ENCODE measurements at regions not wholly inside any gene's neighbourhood (a gene's known extent, or its start where the extent isn't known, plus 50 kb on each side); places are given as distances from the start of the nearest gene placed in this dataset.
"Not testable (repeated sequence)": the region's sequence is repeated elsewhere in the genome, so short reads cannot be mapped to it uniquely, and the experiment has no call there.

- no peak overlapping the region for H3K9ac ChIP-seq (ENCODE audit: low read depth in 1 of 2, low read length in 2 of 2)
- no peaks in the 10 kb centered on the region for H3K9me3 ChIP-seq (ENCODE audit: control insufficient read depth in 1 of 2, low read length in 2 of 2)
- no peak overlapping the region for H3K27ac ChIP-seq (ENCODE audit: low read depth, low read length)
- no peaks in the 10 kb centered on the region for H3K4me1 ChIP-seq (ENCODE audit: control insufficient read depth in 1 of 2, insufficient read depth in 2 of 2, low read length in 2 of 2)
- no peak overlapping the region for H3K4me3 ChIP-seq (ENCODE audit: low read depth in 1 of 2, low read length in 2 of 2)
- H3K36me3 ChIP-seq (ENCODE audit: control insufficient read depth in 1 of 2, insufficient read depth in 2 of 2, low read length in 2 of 2), result no peaks in the 10 kb centered on the region
- no peaks in the 10 kb centered on the region for H3K27me3 ChIP-seq (ENCODE audit: control insufficient read depth in 1 of 2, insufficient read depth in 2 of 2, low read length in 2 of 2)
Observed at GRCh38 chr19:32070101-32070500, 275.3 kb upstream of the ZNF507 start.

- Histone ChIP-seq H3K4me3 (ENCODE audit: low read depth in 1 of 2, low read length in 2 of 2) (no peak overlapping the region), H3K27ac (ENCODE audit: low read depth, low read length) (no peak overlapping the region), H3K9me3 (ENCODE audit: control insufficient read depth in 1 of 2, low read length in 2 of 2) (no peaks in the 10 kb centered on the region), H3K9ac (ENCODE audit: low read depth in 1 of 2, low read length in 2 of 2) (no peak overlapping the region), H3K27me3 (ENCODE audit: control insufficient read depth in 1 of 2, insufficient read depth in 2 of 2, low read length in 2 of 2) (no peaks in the 10 kb centered on the region), H3K4me1 (ENCODE audit: control insufficient read depth in 1 of 2, insufficient read depth in 2 of 2, low read length in 2 of 2) (no peaks in the 10 kb centered on the region), H3K36me3 (ENCODE audit: control insufficient read depth in 1 of 2, insufficient read depth in 2 of 2, low read length in 2 of 2) (no peaks in the 10 kb centered on the region)
Observed at GRCh38 chr19:32082028-32082427, 263.4 kb upstream of the ZNF507 start.

- H3K36me3 ChIP-seq (ENCODE audit: control insufficient read depth in 1 of 2, insufficient read depth in 2 of 2, low read length in 2 of 2); H3K4me1 ChIP-seq (ENCODE audit: control insufficient read depth in 1 of 2, insufficient read depth in 2 of 2, low read length in 2 of 2); H3K9me3 ChIP-seq (ENCODE audit: control insufficient read depth in 1 of 2, low read length in 2 of 2); H3K9ac ChIP-seq (ENCODE audit: low read depth in 1 of 2, low read length in 2 of 2); H3K4me3 ChIP-seq (ENCODE audit: low read depth in 1 of 2, low read length in 2 of 2); H3K27me3 ChIP-seq (ENCODE audit: control insufficient read depth in 1 of 2, insufficient read depth in 2 of 2, low read length in 2 of 2); H3K27ac ChIP-seq (ENCODE audit: low read depth, low read length): not testable (repeated sequence)
Observed at GRCh38 chr19:32084756-32085363, 260.6 kb upstream of the ZNF507 start.

- no peaks in the 10 kb centered on the region for H3K27me3 ChIP-seq (ENCODE audit: control insufficient read depth in 1 of 2, insufficient read depth in 2 of 2, low read length in 2 of 2)
- H3K4me1 ChIP-seq (ENCODE audit: control insufficient read depth in 1 of 2, insufficient read depth in 2 of 2, low read length in 2 of 2), result no peaks in the 10 kb centered on the region
- no peaks in the 10 kb centered on the region for H3K36me3 ChIP-seq (ENCODE audit: control insufficient read depth in 1 of 2, insufficient read depth in 2 of 2, low read length in 2 of 2)
- no peak overlapping the region for H3K9ac ChIP-seq (ENCODE audit: low read depth in 1 of 2, low read length in 2 of 2)
- H3K27ac ChIP-seq (ENCODE audit: low read depth, low read length), result no peak overlapping the region
- no peak overlapping the region for H3K4me3 ChIP-seq (ENCODE audit: low read depth in 1 of 2, low read length in 2 of 2)
- no peaks in the 10 kb centered on the region for H3K9me3 ChIP-seq (ENCODE audit: control insufficient read depth in 1 of 2, low read length in 2 of 2)
Observed at GRCh38 chr19:32091241-32091640, 254.2 kb upstream of the ZNF507 start.

- H3K4me1 ChIP-seq (ENCODE audit: control insufficient read depth in 1 of 2, insufficient read depth in 2 of 2, low read length in 2 of 2), result no peaks in the 10 kb centered on the region
- no peak overlapping the region for H3K9ac ChIP-seq (ENCODE audit: low read depth in 1 of 2, low read length in 2 of 2)
- no peaks in the 10 kb centered on the region for H3K9me3 ChIP-seq (ENCODE audit: control insufficient read depth in 1 of 2, low read length in 2 of 2)
- no peaks in the 10 kb centered on the region for H3K36me3 ChIP-seq (ENCODE audit: control insufficient read depth in 1 of 2, insufficient read depth in 2 of 2, low read length in 2 of 2)
- H3K27ac ChIP-seq (ENCODE audit: low read depth, low read length), result no peak overlapping the region
- H3K4me3 ChIP-seq (ENCODE audit: low read depth in 1 of 2, low read length in 2 of 2), result no peak overlapping the region
- no peaks in the 10 kb centered on the region for H3K27me3 ChIP-seq (ENCODE audit: control insufficient read depth in 1 of 2, insufficient read depth in 2 of 2, low read length in 2 of 2)
Observed at GRCh38 chr19:32097011-32097410, 248.4 kb upstream of the ZNF507 start.

GRCh38 chr19:32097620-32098019 is 247.8 kb upstream of the ZNF507 start:
- Histone ChIP-seq H3K4me3 (ENCODE audit: low read depth in 1 of 2, low read length in 2 of 2) (no peak overlapping the region), H3K9ac (ENCODE audit: low read depth in 1 of 2, low read length in 2 of 2) (no peak overlapping the region), H3K27me3 (ENCODE audit: control insufficient read depth in 1 of 2, insufficient read depth in 2 of 2, low read length in 2 of 2) (no peaks in the 10 kb centered on the region), H3K36me3 (ENCODE audit: control insufficient read depth in 1 of 2, insufficient read depth in 2 of 2, low read length in 2 of 2) (no peaks in the 10 kb centered on the region), H3K9me3 (ENCODE audit: control insufficient read depth in 1 of 2, low read length in 2 of 2) (no peaks in the 10 kb centered on the region), H3K27ac (ENCODE audit: low read depth, low read length) (no peak overlapping the region), H3K4me1 (ENCODE audit: control insufficient read depth in 1 of 2, insufficient read depth in 2 of 2, low read length in 2 of 2) (no peaks in the 10 kb centered on the region)

GRCh38 chr19:32098968-32099367 is 246.4 kb upstream of the ZNF507 start:
- H3K4me1 ChIP-seq (ENCODE audit: control insufficient read depth in 1 of 2, insufficient read depth in 2 of 2, low read length in 2 of 2), result no peaks in the 10 kb centered on the region
- no peak overlapping the region for H3K27ac ChIP-seq (ENCODE audit: low read depth, low read length)
- H3K9me3 ChIP-seq (ENCODE audit: control insufficient read depth in 1 of 2, low read length in 2 of 2), result no peaks in the 10 kb centered on the region

GRCh38 chr19:32101206-32101605 is 244.2 kb upstream of the ZNF507 start:
- no peak overlapping the region for H3K9ac ChIP-seq (ENCODE audit: low read depth in 1 of 2, low read length in 2 of 2)
- no peak overlapping the region for H3K27ac ChIP-seq (ENCODE audit: low read depth, low read length)

More at GRCh38 chr19:32098968-32099367, 246.4 kb upstream of the ZNF507 start:
- Histone ChIP-seq H3K4me3 (ENCODE audit: low read depth in 1 of 2, low read length in 2 of 2) (no peak overlapping the region), H3K36me3 (ENCODE audit: control insufficient read depth in 1 of 2, insufficient read depth in 2 of 2, low read length in 2 of 2) (no peaks in the 10 kb centered on the region), H3K9ac (ENCODE audit: low read depth in 1 of 2, low read length in 2 of 2) (no peak overlapping the region), H3K27me3 (ENCODE audit: control insufficient read depth in 1 of 2, insufficient read depth in 2 of 2, low read length in 2 of 2) (no peaks in the 10 kb centered on the region)

GRCh38 chr19:32103541-32103940 is 241.9 kb upstream of the ZNF507 start:
- Histone ChIP-seq H3K9me3 (ENCODE audit: control insufficient read depth in 1 of 2, low read length in 2 of 2) (no peaks in the 10 kb centered on the region), H3K4me1 (ENCODE audit: control insufficient read depth in 1 of 2, insufficient read depth in 2 of 2, low read length in 2 of 2) (no peaks in the 10 kb centered on the region), H3K27ac (ENCODE audit: low read depth, low read length) (no peak overlapping the region), H3K36me3 (ENCODE audit: control insufficient read depth in 1 of 2, insufficient read depth in 2 of 2, low read length in 2 of 2) (no peaks in the 10 kb centered on the region), H3K27me3 (ENCODE audit: control insufficient read depth in 1 of 2, insufficient read depth in 2 of 2, low read length in 2 of 2) (no peaks in the 10 kb centered on the region), H3K4me3 (ENCODE audit: low read depth in 1 of 2, low read length in 2 of 2) (no peak overlapping the region), H3K9ac (ENCODE audit: low read depth in 1 of 2, low read length in 2 of 2) (no peak overlapping the region)

More at GRCh38 chr19:32101206-32101605, 244.2 kb upstream of the ZNF507 start:
- no peaks in the 10 kb centered on the region for H3K4me1 ChIP-seq (ENCODE audit: control insufficient read depth in 1 of 2, insufficient read depth in 2 of 2, low read length in 2 of 2)
- no peaks in the 10 kb centered on the region for H3K9me3 ChIP-seq (ENCODE audit: control insufficient read depth in 1 of 2, low read length in 2 of 2)
- no peaks in the 10 kb centered on the region for H3K27me3 ChIP-seq (ENCODE audit: control insufficient read depth in 1 of 2, insufficient read depth in 2 of 2, low read length in 2 of 2)
- no peak overlapping the region for H3K4me3 ChIP-seq (ENCODE audit: low read depth in 1 of 2, low read length in 2 of 2)
- no peaks in the 10 kb centered on the region for H3K36me3 ChIP-seq (ENCODE audit: control insufficient read depth in 1 of 2, insufficient read depth in 2 of 2, low read length in 2 of 2)

GRCh38 chr19:32104153-32104849 is 241.1 kb upstream of the ZNF507 start:
- H3K4me3 ChIP-seq (ENCODE audit: low read depth in 1 of 2, low read length in 2 of 2), result no peak overlapping the region
- no peaks in the 10 kb centered on the region for H3K27me3 ChIP-seq (ENCODE audit: control insufficient read depth in 1 of 2, insufficient read depth in 2 of 2, low read length in 2 of 2)
- H3K36me3 ChIP-seq (ENCODE audit: control insufficient read depth in 1 of 2, insufficient read depth in 2 of 2, low read length in 2 of 2), result no peaks in the 10 kb centered on the region
- no peak overlapping the region for H3K27ac ChIP-seq (ENCODE audit: low read depth, low read length)
- H3K9me3 ChIP-seq (ENCODE audit: control insufficient read depth in 1 of 2, low read length in 2 of 2), result no peaks in the 10 kb centered on the region
- H3K4me1 ChIP-seq (ENCODE audit: control insufficient read depth in 1 of 2, insufficient read depth in 2 of 2, low read length in 2 of 2), result no peaks in the 10 kb centered on the region
- no peak overlapping the region for H3K9ac ChIP-seq (ENCODE audit: low read depth in 1 of 2, low read length in 2 of 2)

Data from duodenal mucosa (tissue), 2 donors.